OCI-LY1 (cell line): ENCODE measurements at regions not wholly inside any gene's neighbourhood (a gene's known extent, or its start where the extent isn't known, plus 50 kb on each side); places are given as distances from the start of the nearest gene placed in this dataset.

Experiments
- H2AFZ ChIP-seq: fragments of 200-600 bp; sonication (generic), shearing (Covaris generic); 2 replicates; pipeline ENCODE4 v1.6.0; 2014; ENCODE audit warnings: antibody characterized with exemption, mild to moderate bottlenecking, low read length
- H3F3A ChIP-seq: fragments of 200-600 bp; sonication (generic), shearing (Covaris generic); 2 replicates; pipeline ENCODE4 v1.6.0; 2014; ENCODE audit warnings: mild to moderate bottlenecking, antibody characterized with exemption, low read length, moderate library complexity; ENCODE audit not compliant: insufficient read depth
- H3K27ac ChIP-seq: fragments of 200-600 bp; sonication (generic); 2 replicates; pipeline ENCODE4 v1.5.1; 2014; ENCODE audit warnings: low read length, mixed run types, mild to moderate bottlenecking, low read depth; ENCODE audit not compliant: poor library complexity, severe bottlenecking
- H3K27me3 ChIP-seq: fragments of 200-600 bp; sonication (generic); 2 replicates; pipeline ENCODE4 v1.6.0; 2014; ENCODE audit warnings: antibody characterized with exemption, mild to moderate bottlenecking, low read length, moderate library complexity; ENCODE audit not compliant: insufficient read depth
- H3K36me3 ChIP-seq: fragments of 200-600 bp; sonication (generic); 2 replicates; pipeline ENCODE4 v1.6.1; 2014; ENCODE audit warnings: mild to moderate bottlenecking, antibody characterized with exemption, low read length, moderate library complexity, mixed read lengths; ENCODE audit not compliant: insufficient read depth
- H3K4me1 ChIP-seq: fragments of 200-600 bp; sonication (generic); 2 replicates; pipeline ENCODE4 v1.5.1; 2014; ENCODE audit warnings: mild to moderate bottlenecking, low read length, moderate library complexity; ENCODE audit not compliant: insufficient read depth, severe bottlenecking
- H3K4me2 ChIP-seq: fragments of 200-600 bp; sonication (generic), shearing (Covaris generic); 2 replicates; pipeline ENCODE4 v1.6.1; 2014; ENCODE audit warnings: low read length
- H3K4me3 ChIP-seq: fragments of 200-600 bp; sonication (generic); 2 replicates; pipeline ENCODE4 v1.5.1; 2014; ENCODE audit warnings: low read length, low read depth, mild to moderate bottlenecking, mixed read lengths; ENCODE audit not compliant: poor library complexity, severe bottlenecking
- H3K79me2 ChIP-seq: fragments of 200-600 bp; shearing (Covaris generic); 2 replicates; pipeline ENCODE4 v1.6.1; 2016; ENCODE audit warnings: mixed run types, low read length, mixed read lengths; ENCODE audit not compliant: insufficient read depth
- H3K9ac ChIP-seq: fragments of 200-600 bp; sonication (generic), shearing (Covaris generic); 2 replicates; pipeline ENCODE4 v1.6.1; 2014; ENCODE audit warnings: mild to moderate bottlenecking, low read length, mixed read lengths
- H3K9me2 ChIP-seq: fragments of 200-600 bp; sonication (generic), shearing (Covaris generic); 2 replicates; pipeline ENCODE4 v1.6.1; 2014; ENCODE audit warnings: low read depth, mild to moderate bottlenecking, low read length, mixed read lengths
- H3K9me3 ChIP-seq: fragments of 200-600 bp; shearing (Covaris generic); 2 replicates; pipeline ENCODE4 v1.6.1; 2014; ENCODE audit warnings: low read length, mixed read lengths
- H4K20me1 ChIP-seq: fragments of 200-600 bp; sonication (generic), shearing (Covaris generic); 2 replicates; pipeline ENCODE4 v1.6.0; 2016; ENCODE audit warnings: mild to moderate bottlenecking, low read length; ENCODE audit not compliant: insufficient read depth
- EZH2 ChIP-seq: fragments of 200-600 bp; sonication (generic), shearing (Covaris generic); IDR thresholded peaks from 2 replicates; pipeline ENCODE4 v1.8.0; 2017; ENCODE audit warnings: borderline replicate concordance, mixed run types, mild to moderate bottlenecking, antibody characterized with exemption, low read length, moderate library complexity, mixed read lengths
- TF ChIP-seq, protein P1 (sequence below): fragments of 200-600 bp; sonication (generic), shearing (Covaris generic); IDR thresholded peaks from 2 replicates; pipeline ENCODE4 v1.5.1; 2017; ENCODE audit warnings: mild to moderate bottlenecking, antibody characterized with exemption, low read length, moderate library complexity, mixed read lengths

DNA sequence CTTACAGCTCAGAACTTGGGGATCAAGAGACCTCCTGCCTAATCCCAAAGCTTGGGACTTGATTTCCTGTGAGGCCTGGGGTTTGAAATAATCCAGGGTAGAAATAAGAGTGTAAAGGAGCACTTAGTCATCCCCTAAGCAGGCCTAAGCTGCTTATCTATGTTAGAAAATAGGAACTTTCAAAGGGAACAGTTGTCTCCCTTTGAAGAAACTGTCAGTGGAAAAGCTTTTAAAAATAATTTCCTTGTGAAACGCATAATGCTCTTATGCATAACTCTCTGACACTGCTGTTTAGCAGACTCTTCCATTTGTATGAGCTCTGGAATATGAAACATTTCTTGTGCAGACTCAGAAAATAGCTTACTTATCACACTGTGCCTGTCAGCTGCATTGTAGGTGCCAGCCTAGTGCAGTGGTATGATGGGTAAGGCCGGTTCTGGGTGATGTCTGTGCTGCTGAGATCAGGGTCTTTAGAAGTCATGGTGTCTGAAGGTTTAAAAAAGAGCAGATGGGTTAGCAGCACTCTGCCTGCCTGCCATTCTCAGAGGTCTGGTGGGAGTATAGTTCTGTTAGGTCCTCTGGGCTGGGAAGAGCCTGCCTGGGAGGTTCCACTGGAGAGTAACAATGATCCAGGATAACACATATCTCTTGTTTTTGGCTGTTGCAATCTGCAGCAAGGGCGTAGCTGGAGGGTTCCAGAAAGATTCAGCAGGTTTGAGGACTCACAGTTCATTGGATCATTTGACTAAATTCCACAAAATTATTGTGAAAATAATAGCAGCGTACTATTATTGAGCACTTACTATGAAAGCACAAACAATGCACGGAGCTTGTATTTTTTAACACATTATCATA is 283.2 kb upstream of the MEX3C start:
- TF ChIP-seq, protein P1, sequence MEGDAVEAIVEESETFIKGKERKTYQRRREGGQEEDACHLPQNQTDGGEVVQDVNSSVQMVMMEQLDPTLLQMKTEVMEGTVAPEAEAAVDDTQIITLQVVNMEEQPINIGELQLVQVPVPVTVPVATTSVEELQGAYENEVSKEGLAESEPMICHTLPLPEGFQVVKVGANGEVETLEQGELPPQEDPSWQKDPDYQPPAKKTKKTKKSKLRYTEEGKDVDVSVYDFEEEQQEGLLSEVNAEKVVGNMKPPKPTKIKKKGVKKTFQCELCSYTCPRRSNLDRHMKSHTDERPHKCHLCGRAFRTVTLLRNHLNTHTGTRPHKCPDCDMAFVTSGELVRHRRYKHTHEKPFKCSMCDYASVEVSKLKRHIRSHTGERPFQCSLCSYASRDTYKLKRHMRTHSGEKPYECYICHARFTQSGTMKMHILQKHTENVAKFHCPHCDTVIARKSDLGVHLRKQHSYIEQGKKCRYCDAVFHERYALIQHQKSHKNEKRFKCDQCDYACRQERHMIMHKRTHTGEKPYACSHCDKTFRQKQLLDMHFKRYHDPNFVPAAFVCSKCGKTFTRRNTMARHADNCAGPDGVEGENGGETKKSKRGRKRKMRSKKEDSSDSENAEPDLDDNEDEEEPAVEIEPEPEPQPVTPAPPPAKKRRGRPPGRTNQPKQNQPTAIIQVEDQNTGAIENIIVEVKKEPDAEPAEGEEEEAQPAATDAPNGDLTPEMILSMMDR, result no peak
- TF ChIP-seq EZH2, result no peak
- no peaks in the 10 kb centered on the region for H3K79me2 ChIP-seq
- H3K27ac ChIP-seq, result no peak overlapping the region
- no peaks in the 10 kb centered on the region for H3K9me2 ChIP-seq
- H3K27me3 ChIP-seq, result no peaks in the 10 kb centered on the region
- no peak overlapping the region for H2AFZ ChIP-seq
- H3K4me2 ChIP-seq, result no peak overlapping the region
- H3K36me3 ChIP-seq, result no peaks in the 10 kb centered on the region
- H3K4me3 ChIP-seq, result no peak overlapping the region
- H3K9ac ChIP-seq, result no peak overlapping the region
- H3F3A ChIP-seq, result no peaks in the 10 kb centered on the region
- no peaks in the 10 kb centered on the region for H3K4me1 ChIP-seq
- H3K9me3 ChIP-seq, result no peaks in the 10 kb centered on the region
- no peaks in the 10 kb centered on the region for H4K20me1 ChIP-seq

DNA sequence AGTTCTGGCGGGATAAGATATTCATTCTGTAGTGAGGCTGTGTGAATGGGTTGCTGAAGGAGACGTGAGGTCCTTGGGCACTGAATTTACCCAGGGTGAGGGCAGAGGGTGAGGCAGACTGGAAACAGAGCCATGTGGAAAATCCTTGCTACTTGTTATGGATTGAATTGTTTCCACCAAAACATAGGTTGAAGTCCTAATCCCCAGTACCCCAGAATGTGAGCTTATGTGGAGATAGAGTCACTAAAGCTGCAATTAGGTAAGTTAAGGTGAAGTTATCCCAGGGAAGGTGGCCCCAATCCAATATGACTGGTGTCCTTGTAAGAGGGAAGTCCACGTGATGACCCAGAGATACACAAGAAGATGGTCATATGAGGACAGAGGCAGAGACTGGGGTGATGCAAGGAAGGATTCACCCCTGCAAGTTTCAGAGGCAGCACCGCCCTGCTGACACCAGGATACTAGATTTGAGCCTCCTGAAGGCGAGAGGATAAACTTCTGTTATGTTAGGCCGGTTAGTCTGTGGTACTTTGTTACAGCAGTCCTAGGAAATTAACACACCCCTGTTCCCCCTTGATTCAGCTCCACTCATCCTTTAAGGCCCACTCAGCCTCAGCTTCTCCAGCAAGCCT is 289.4 kb upstream of the MEX3C start:
- Histone ChIP-seq H3K4me3 (no peak overlapping the region), H3K4me2 (no peak overlapping the region), H3F3A (no peaks in the 10 kb centered on the region), H3K79me2 (no peaks in the 10 kb centered on the region), H3K4me1 (no peaks in the 10 kb centered on the region), H3K27ac (no peak overlapping the region), H3K27me3 (no peaks in the 10 kb centered on the region; the same call in 1 of the 2 replicates), H3K9me3 (no peaks in the 10 kb centered on the region), H3K9me2 (no peaks in the 10 kb centered on the region), H3K9ac (no peak overlapping the region), H4K20me1 (no peaks in the 10 kb centered on the region), H3K36me3 (no peaks in the 10 kb centered on the region), H2AFZ (no peak overlapping the region)
- TF ChIP-seq, protein P1, result no peak
- TF ChIP-seq EZH2, result no peak

DNA sequence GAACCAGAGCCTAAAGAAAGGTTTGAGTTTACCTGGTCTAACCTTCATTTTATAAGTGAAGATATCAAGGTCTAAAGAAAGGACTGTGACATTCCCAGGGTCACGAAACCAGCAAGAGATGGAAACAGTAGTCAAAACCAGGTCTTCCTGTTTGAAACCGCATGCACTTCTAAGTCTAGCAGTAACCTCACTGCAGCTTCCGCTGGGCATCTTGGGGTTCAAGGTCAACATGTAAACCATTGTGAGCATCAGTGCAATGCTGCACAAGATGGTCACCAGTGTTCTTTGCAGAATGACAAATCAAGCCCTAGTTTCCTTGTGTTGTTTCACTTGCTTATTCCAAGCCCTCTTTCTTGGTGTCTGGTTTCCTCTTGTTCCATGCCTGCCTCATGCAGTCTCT is 292.9 kb upstream of the MEX3C start:
- H4K20me1 ChIP-seq, result no peaks in the 10 kb centered on the region
- no peak overlapping the region for H3K4me2 ChIP-seq
- no peak overlapping the region for H3K9ac ChIP-seq
- no peak overlapping the region for H3K4me3 ChIP-seq
- no peak overlapping the region for H3K27ac ChIP-seq
- no peaks in the 10 kb centered on the region for H3K4me1 ChIP-seq
- TF ChIP-seq EZH2, result no peak
- TF ChIP-seq, protein P1, result no peak
- no peaks in the 10 kb centered on the region for H3K9me2 ChIP-seq
- H3K9me3 ChIP-seq, result no peaks in the 10 kb centered on the region
- H3K79me2 ChIP-seq, result no peaks in the 10 kb centered on the region
- no peaks in the 10 kb centered on the region; the same call in 1 of the 2 replicates for H3K27me3 ChIP-seq
- no peak overlapping the region for H2AFZ ChIP-seq
- H3F3A ChIP-seq, result no peaks in the 10 kb centered on the region
- H3K36me3 ChIP-seq, result no peaks in the 10 kb centered on the region
